Loucy (cell line): ENCODE measurements at regions not wholly inside any gene's neighbourhood (a gene's known extent, or its start where the extent isn't known, plus 50 kb on each side); places are given as distances from the start of the nearest gene placed in this dataset.

ENCODE experiments used
- CTCF ChIP-seq: fragments of 200-600 bp; sonication (generic); conservative IDR thresholded peaks from 2 replicates; pipeline ENCODE4 v1.5.1; 2014; ENCODE audit warnings: mild to moderate bottlenecking, antibody characterized with exemption, low read length
- EZH2phosphoT487 ChIP-seq: fragments of 200-600 bp; IDR thresholded peaks from 2 replicates; pipeline ENCODE4 v1.6.1; 2018; ENCODE audit warnings: antibody characterized with exemption, mild to moderate bottlenecking, moderate library complexity, borderline replicate concordance

GRCh38 chr11:97223647-97224046, 833.8 kb downstream of the JRKL start:
- TF ChIP-seq CTCF: no peak
- no peak for TF ChIP-seq EZH2phosphoT487
